ENCODE measurements at regions not wholly inside any gene's neighbourhood (a gene's known extent, or its start where the extent isn't known, plus 50 kb on each side); places are given as distances from the start of the nearest gene placed in this dataset.

GRCh38 chr9:135269912-135270830, 182.7 kb downstream of the OLFM1 start:
- no peak for TF ChIP-seq CTCF (IDR thresholded peaks at IDR 0.05)
- no peak for TF ChIP-seq POLR2A (IDR thresholded peaks at IDR 0.05)

Data from vagina (tissue), 2 donors.